Smooth muscle cell (in vitro differentiated cells): ENCODE measurements at regions not wholly inside any gene's neighbourhood (a gene's known extent, or its start where the extent isn't known, plus 50 kb on each side); places are given as distances from the start of the nearest gene placed in this dataset.
"Not testable (repeated sequence)": the region's sequence is repeated elsewhere in the genome, so short reads cannot be mapped to it uniquely, and the experiment has no call there.

ENCODE experiments used
- DNase-seq: peaks from one replicate; lab custom pipeline; 2025; ENCODE audit not compliant: unreplicated experiment; lab: John Stamatoyannopoulos, UW
- H2AFZ ChIP-seq: fragments of 200-600 bp; sonication (generic); 2 replicates; pipeline ENCODE4 v1.6.0; 2016; ENCODE audit warnings: antibody characterized with exemption, low read depth, mild to moderate bottlenecking
- H3F3A ChIP-seq: fragments of 200-600 bp; sonication (generic); 2 replicates; pipeline ENCODE4 v1.6.0; 2017; ENCODE audit warnings: antibody characterized with exemption, low read depth
- H3K27ac ChIP-seq: fragments of 200-600 bp; sonication (generic); 2 replicates; pipeline ENCODE4 v1.5.1; 2016; ENCODE audit warnings: low read depth, mild to moderate bottlenecking
- H3K27me3 ChIP-seq: fragments of 200-600 bp; sonication (generic); 2 replicates; pipeline ENCODE4 v1.6.1; 2016; ENCODE audit warnings: low read depth, mild to moderate bottlenecking
- H3K36me3 ChIP-seq: fragments of 200-600 bp; sonication (generic); 2 replicates; pipeline ENCODE4 v1.5.1; 2016; ENCODE audit warnings: low read depth
- H3K4me1 ChIP-seq: fragments of 200-600 bp; sonication (generic); 2 replicates; pipeline ENCODE4 v1.5.1; 2016; ENCODE audit warnings: low read depth
- H3K4me2 ChIP-seq: fragments of 200-600 bp; sonication (generic); 2 replicates; pipeline ENCODE4 v1.6.0; 2016; ENCODE audit warnings: mild to moderate bottlenecking
- H3K4me3 ChIP-seq: fragments of 200-600 bp; sonication (generic); 2 replicates; pipeline ENCODE4 v1.5.1; 2016; ENCODE audit warnings: mild to moderate bottlenecking
- H3K79me2 ChIP-seq: fragments of 200-600 bp; sonication (generic); 2 replicates; pipeline ENCODE4 v1.6.0; 2016; ENCODE audit warnings: low read depth, mild to moderate bottlenecking
- H3K9ac ChIP-seq: fragments of 200-600 bp; sonication (generic); 2 replicates; pipeline ENCODE4 v1.6.0; 2016; ENCODE audit warnings: low read depth
- H3K9me3 ChIP-seq: fragments of 200-600 bp; sonication (generic); replicated peaks from 2 replicates; pipeline ENCODE4 v1.5.1; 2016; ENCODE audit warnings: low read depth
- H4K20me1 ChIP-seq: fragments of 200-600 bp; sonication (generic); 2 replicates; pipeline ENCODE4 v1.6.0; 2016; ENCODE audit warnings: low read depth
- CTCF ChIP-seq: fragments of 200-600 bp; sonication (generic); IDR thresholded peaks from 2 replicates; pipeline ENCODE4 v1.5.1; 2017; ENCODE audit warnings: borderline replicate concordance, mild to moderate bottlenecking, antibody characterized with exemption; ENCODE audit not compliant: insufficient read depth, poor library complexity, severe bottlenecking
- WGBS: methylation state at CpG from one replicate; pipeline ENCODE4 v1.1.7; 2016; ENCODE audit warnings: low lambda C conversion rate; 5-methylcytosine and 5-hydroxymethylcytosine counted together

- H3K36me3 ChIP-seq, H3K4me3 ChIP-seq, H3K27ac ChIP-seq: not testable (repeated sequence)
These were observed 69.5 kb downstream of the MDH2 start for GRCh38 chr7:76117306-76117991.

DNA sequence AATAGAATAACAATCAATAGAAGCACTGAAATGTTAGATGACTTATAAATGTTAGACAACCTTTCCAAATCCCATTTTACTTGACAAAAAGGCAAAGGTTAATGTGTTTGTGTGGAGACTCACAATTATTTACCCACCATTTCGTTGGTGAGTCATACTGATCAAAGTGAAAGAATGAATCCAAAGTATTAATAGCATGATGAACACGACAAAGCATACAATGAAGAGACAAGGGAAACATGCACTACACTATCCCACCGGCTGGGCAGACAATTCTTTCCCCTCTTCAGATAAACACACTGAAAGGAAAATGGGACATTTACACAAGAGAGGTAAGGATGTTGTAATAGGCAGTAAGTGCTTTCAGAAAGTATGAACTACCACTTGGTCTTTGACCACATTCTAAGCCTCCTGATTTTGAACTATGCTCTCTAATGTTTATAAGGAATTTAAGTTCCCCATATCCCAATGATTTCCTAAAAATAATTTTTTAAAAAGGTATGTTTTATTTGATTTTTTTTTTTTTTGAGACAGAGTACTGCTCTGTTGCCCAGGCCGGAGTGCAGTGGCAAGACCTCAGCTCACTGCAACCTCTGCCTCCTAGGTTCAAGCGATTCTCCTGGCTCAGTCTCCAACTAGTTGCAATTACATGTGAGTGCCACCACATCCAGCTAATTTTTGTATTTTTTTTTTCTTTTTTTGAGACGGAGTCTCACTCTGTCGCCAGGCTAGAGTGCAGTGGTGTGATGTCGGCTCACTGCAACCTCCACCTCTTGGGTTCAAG is 70.5 kb downstream of the MDH2 start:
- not testable (repeated sequence) for H3K27me3 ChIP-seq, DNase-seq, H3K4me3 ChIP-seq, H3K4me1 ChIP-seq, H3K9me3 ChIP-seq, H4K20me1 ChIP-seq, H3K79me2 ChIP-seq, H2AFZ ChIP-seq, H3K9ac ChIP-seq, H3K4me2 ChIP-seq, H3K36me3 ChIP-seq, H3K27ac ChIP-seq, H3F3A ChIP-seq
- WGBS, result 85% methylated on average over 8 of the region's 8 CpGs

More at GRCh38 chr7:76117306-76117991, 69.5 kb downstream of the MDH2 start:
- WGBS, result 91% methylated on average over 5 of the region's 5 CpGs
- H2AFZ ChIP-seq, H3K79me2 ChIP-seq, H4K20me1 ChIP-seq, H3K4me2 ChIP-seq, H3K9me3 ChIP-seq, H3K27me3 ChIP-seq, H3F3A ChIP-seq, H3K4me1 ChIP-seq, DNase-seq, H3K9ac ChIP-seq: not testable (repeated sequence)

DNA sequence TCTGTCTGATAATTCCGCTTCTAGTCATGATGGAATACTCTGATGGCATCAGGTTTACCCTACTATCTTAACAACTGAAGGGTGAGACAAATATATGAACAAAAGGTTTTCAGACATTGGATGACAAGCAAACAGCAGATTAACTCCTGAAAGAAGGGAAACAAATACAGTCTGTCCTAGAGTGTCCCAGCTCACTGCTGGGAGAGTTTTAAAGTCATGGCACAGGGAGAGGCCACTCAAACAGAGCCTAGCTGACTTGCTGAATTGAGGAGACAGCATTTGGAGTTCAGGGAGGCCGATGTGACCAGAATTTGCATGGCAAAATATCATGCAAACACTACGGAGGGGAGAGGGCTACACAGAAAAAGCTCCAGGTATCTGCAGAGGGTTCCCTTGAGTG is 73.1 kb downstream of the MDH2 start:
- Histone ChIP-seq H3K36me3 (no peaks in the 10 kb centered on the region), H3K27ac (no peak overlapping the region), H3K9me3 (no peaks in the 10 kb centered on the region), H3K27me3 (no peaks in the 10 kb centered on the region), H4K20me1 (no peaks in the 10 kb centered on the region), H3F3A (no peaks in the 10 kb centered on the region), H3K4me1 (peaks cover 10% of the 10 kb centered on the region), H3K4me3 (no peak overlapping the region), H3K9ac (no peak overlapping the region), H3K4me2 (no peak overlapping the region), H2AFZ (no peak overlapping the region), H3K79me2 (no peaks in the 10 kb centered on the region)
- no peak for DNase-seq
- TF ChIP-seq CTCF, result no peak
- 91% methylated on average over 3 of the region's 3 CpGs for WGBS

GRCh38 chr7:76122516-76123239 is 74.8 kb downstream of the MDH2 start:
- Histone ChIP-seq H2AFZ (peak overlapping the region; percentile 5), H3K27ac (no peak overlapping the region), H3K4me1 (peaks cover 10% of the 10 kb centered on the region), H3K27me3 (no peaks in the 10 kb centered on the region), H3F3A (no peaks in the 10 kb centered on the region), H4K20me1 (no peaks in the 10 kb centered on the region), H3K4me3 (no peak overlapping the region), H3K9ac (no peak overlapping the region), H3K79me2 (no peaks in the 10 kb centered on the region), H3K9me3 (no peaks in the 10 kb centered on the region), H3K36me3 (no peaks in the 10 kb centered on the region), H3K4me2 (no peak overlapping the region)
- 93% methylated on average over 3 of the region's 3 CpGs for WGBS
- no peak for DNase-seq
- no peak for TF ChIP-seq CTCF
